ENCODE measurements at regions not wholly inside any gene's neighbourhood (a gene's known extent, or its start where the extent isn't known, plus 50 kb on each side); places are given as distances from the start of the nearest gene placed in this dataset.

- DNase-seq: no peak
- Histone ChIP-seq H3K4me1 (no peaks in the 10 kb centered on the region), H3K27me3 (replicated peaks in 1 of 7) (no peaks in the 10 kb centered on the region), H3K4me3 (no peak overlapping the region), H3K9me3 (peaks cover 0 to 7% (median 0%) of the 10 kb centered on the region in 8 donors), H3K36me3 (no peaks in the 10 kb centered on the region), H3K27ac (no peak overlapping the region)
- intact Hi-C loops (cut with DNase I; ENCODE audit: low total_unique reads): no loop called here
- TF ChIP-seq POLR2AphosphoS5 (IDR thresholded peaks at IDR 0.05) (no peak), POLR2A (IDR thresholded peaks at IDR 0.05) (no peak)
- TF ChIP-seq, protein P1, sequence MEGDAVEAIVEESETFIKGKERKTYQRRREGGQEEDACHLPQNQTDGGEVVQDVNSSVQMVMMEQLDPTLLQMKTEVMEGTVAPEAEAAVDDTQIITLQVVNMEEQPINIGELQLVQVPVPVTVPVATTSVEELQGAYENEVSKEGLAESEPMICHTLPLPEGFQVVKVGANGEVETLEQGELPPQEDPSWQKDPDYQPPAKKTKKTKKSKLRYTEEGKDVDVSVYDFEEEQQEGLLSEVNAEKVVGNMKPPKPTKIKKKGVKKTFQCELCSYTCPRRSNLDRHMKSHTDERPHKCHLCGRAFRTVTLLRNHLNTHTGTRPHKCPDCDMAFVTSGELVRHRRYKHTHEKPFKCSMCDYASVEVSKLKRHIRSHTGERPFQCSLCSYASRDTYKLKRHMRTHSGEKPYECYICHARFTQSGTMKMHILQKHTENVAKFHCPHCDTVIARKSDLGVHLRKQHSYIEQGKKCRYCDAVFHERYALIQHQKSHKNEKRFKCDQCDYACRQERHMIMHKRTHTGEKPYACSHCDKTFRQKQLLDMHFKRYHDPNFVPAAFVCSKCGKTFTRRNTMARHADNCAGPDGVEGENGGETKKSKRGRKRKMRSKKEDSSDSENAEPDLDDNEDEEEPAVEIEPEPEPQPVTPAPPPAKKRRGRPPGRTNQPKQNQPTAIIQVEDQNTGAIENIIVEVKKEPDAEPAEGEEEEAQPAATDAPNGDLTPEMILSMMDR (IDR thresholded peaks at IDR 0.05 in 8 of 11, conservative IDR thresholded peaks at IDR 0.05 in 3 of 11): no peak
- 65 to 77% (median 72%) methylated on average over 5 of the region's 5 CpGs for WGBS, 5 donors
Observed at GRCh38 chrX:124242131-124242530, 90.3 kb upstream of the TEX13D start.

DNA sequence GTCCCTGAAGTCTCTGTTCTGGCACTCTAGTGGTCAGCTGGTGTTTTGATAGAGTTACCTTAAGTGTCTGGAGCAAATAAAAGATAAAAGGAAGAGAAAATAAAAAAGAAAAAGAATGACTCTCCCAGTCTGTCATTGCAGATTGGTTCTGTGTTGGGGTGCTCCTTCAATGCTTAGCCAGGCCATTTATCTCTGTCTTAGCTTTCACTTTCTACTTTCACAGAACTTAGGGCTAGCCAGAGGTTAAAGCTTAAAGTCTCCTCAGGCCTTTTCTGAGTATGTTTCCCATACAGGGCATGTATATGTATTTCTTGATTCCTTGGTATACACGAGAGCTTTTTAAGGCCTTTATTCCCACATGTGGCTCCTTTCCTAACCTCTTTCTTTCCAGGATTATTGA lies 83.1 kb upstream of the TEX13D start:
- 75 to 89% (median 88%) methylated on average over 1 of the region's 1 CpG for WGBS, 5 donors
- intact Hi-C loops (cut with DNase I; ENCODE audit: low total_unique reads): no loop called here
- TF ChIP-seq POLR2AphosphoS5 (IDR thresholded peaks at IDR 0.05) (no peak), POLR2A (IDR thresholded peaks at IDR 0.05) (no peak)
- TF ChIP-seq, protein P1 (IDR thresholded peaks at IDR 0.05 in 8 of 11, conservative IDR thresholded peaks at IDR 0.05 in 3 of 11): no peak

DNA sequence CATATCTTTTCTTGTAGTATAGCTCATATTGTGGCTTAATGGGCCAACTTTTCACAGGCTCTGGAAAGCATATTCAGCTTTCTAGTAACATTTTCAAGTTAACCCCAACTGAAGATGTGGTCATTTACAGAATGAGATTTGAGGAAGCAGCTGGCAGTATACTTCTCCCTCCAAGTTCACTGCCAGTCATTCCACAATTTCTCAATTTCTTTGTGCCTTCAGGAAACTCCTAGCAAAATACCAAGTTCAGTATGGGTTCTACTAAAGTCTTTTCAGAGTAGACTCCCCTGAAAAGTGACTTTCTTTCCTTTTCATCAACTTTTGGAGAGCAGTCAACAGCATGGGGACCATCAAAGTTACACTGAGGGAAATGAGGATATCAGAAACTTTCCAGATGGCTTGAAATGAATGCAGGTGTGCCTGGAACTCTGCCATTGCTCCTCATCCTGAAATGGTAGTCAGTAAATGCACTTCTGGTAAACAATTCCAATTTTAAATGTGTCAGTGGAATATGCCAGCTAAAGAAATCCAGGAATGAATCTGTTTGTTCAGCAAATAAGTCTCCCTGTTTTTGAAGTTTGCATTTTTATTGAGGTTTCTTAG lies 81.5 kb upstream of the TEX13D start:
- DNase-seq: no peak
- H3K27me3 ChIP-seq (replicated peaks in 1 of 7): no peaks in the 10 kb centered on the region
- no peaks in the 10 kb centered on the region for H3K4me1 ChIP-seq
- intact Hi-C loops (cut with DNase I; ENCODE audit: low total_unique reads): no loop called here
- no peaks in the 10 kb centered on the region for H3K36me3 ChIP-seq
- H3K4me3 ChIP-seq: no peak overlapping the region
- H3K27ac ChIP-seq: no peak overlapping the region
- TF ChIP-seq, protein P1 (IDR thresholded peaks at IDR 0.05 in 8 of 11, conservative IDR thresholded peaks at IDR 0.05 in 3 of 11): no peak
- no peak for TF ChIP-seq POLR2AphosphoS5 (IDR thresholded peaks at IDR 0.05)
- TF ChIP-seq POLR2A (IDR thresholded peaks at IDR 0.05): no peak
- peaks cover 0 to 17% (median 0%) of the 10 kb centered on the region in 8 donors for H3K9me3 ChIP-seq

More for the DNA sequence above, 83.1 kb upstream of the TEX13D start:
- DNase-seq: no peak
- H3K4me1 ChIP-seq: no peaks in the 10 kb centered on the region
- H3K27me3 ChIP-seq (replicated peaks in 1 of 7): no peaks in the 10 kb centered on the region
- peaks cover 0 to 17% (median 0%) of the 10 kb centered on the region in 8 donors for H3K9me3 ChIP-seq
- H3K4me3 ChIP-seq: no peak overlapping the region
- no peak overlapping the region for H3K27ac ChIP-seq
- H3K36me3 ChIP-seq: no peaks in the 10 kb centered on the region

DNA sequence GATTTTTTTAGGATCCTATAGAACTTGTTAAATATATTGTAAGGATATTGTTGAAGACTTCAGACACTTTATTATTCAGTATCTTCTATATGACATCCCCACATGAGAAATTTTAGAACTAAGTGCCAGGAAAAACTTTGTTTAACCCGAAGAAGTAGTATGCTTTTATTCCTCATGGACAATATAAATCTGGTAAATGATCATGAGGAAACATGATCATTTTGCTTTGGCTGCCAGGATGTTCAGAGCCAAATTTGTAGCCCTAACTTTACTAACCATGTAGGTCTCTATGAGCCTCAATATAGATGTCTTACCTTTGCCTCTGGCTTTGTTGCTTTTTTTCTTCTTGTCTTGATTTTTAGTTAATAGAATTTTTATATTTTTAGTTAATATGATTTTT lies 77.8 kb upstream of the TEX13D start:
- no peaks in the 10 kb centered on the region for H3K36me3 ChIP-seq
- no peak overlapping the region for H3K27ac ChIP-seq
- intact Hi-C loops (cut with DNase I; ENCODE audit: low total_unique reads): no loop called here
- peaks cover 0 to 2% (median 0%) of the 10 kb centered on the region in 8 donors for H3K9me3 ChIP-seq
- H3K4me1 ChIP-seq: no peaks in the 10 kb centered on the region
- whole genome bisulfite sequencing, 5 donors: 59 to 95% (median 86%) methylated on average over 1 of the region's 1 CpG
- no peak overlapping the region for H3K4me3 ChIP-seq
- H3K27me3 ChIP-seq (replicated peaks in 1 of 7): no peaks in the 10 kb centered on the region
- no peak for TF ChIP-seq POLR2A (IDR thresholded peaks at IDR 0.05)
- TF ChIP-seq, protein P1 (IDR thresholded peaks at IDR 0.05 in 8 of 11, conservative IDR thresholded peaks at IDR 0.05 in 3 of 11): no peak
- no peak for TF ChIP-seq POLR2AphosphoS5 (IDR thresholded peaks at IDR 0.05)
- no peak for DNase-seq
